CD14-positive monocyte (primary cell): ENCODE measurements at regions not wholly inside any gene's neighbourhood (a gene's known extent, or its start where the extent isn't known, plus 50 kb on each side); places are given as distances from the start of the nearest gene placed in this dataset.

Experiments
- DNase-seq, 3 donors: peaks; one replicate each; pipeline ENCODE4 v3.0.0-alpha.2; 2011 to 2022
- H2AFZ ChIP-seq: 2 replicates; pipeline ENCODE4 v1.6.0; 2012; ENCODE audit warnings: mild to moderate bottlenecking, low read depth, low read length, inconsistent platforms; ENCODE audit not compliant: insufficient read depth, poor library complexity, severe bottlenecking
- H3K27ac ChIP-seq, 2 donors: 1 replicate in 1 of 2; 2 replicates in 1 of 2; pipeline ENCODE4 v1.5.1; 2012 to 2013; ENCODE audit warnings: low read length in 2 of 2, control low read depth in 1 of 2, inconsistent platforms in 1 of 2, low read depth in 1 of 2, mild to moderate bottlenecking in 1 of 2
- H3K27me3 ChIP-seq, 2 donors: one replicate each; pipeline versions ENCODE4 v1.6.0 to v1.6.1; 2011 to 2013; ENCODE audit warnings: low read length in 2 of 2; ENCODE audit not compliant: control insufficient read depth in 2 of 2, insufficient read depth in 2 of 2
- H3K36me3 ChIP-seq, 2 donors: replicated peaks in 1 of 2; 1 replicate in 1 of 2; 2 replicates in 1 of 2; pipeline versions ENCODE4 v1.5.1 to v1.6.1; 2012 to 2013; ENCODE audit warnings: low read length in 2 of 2, control low read depth in 1 of 2, inconsistent platforms in 1 of 2, mild to moderate bottlenecking in 1 of 2; ENCODE audit not compliant: insufficient read depth in 2 of 2, control insufficient read depth in 1 of 2
- H3K4me1 ChIP-seq, 2 donors: 1 replicate in 1 of 2; 2 replicates in 1 of 2; pipeline versions ENCODE4 v1.5.1 to v1.6.1; 2012 to 2013; ENCODE audit warnings: low read length in 2 of 2, control low read depth in 1 of 2, inconsistent platforms in 1 of 2, mild to moderate bottlenecking in 1 of 2, moderate library complexity in 1 of 2; ENCODE audit not compliant: insufficient read depth in 2 of 2, control insufficient read depth in 1 of 2
- H3K4me2 ChIP-seq: replicated peaks from 2 replicates; pipeline ENCODE3; 2012; ENCODE audit warnings: low read length, moderate library complexity, mild to moderate bottlenecking; ENCODE audit not compliant: poor library complexity, severe bottlenecking; ENCODE audit errors: extremely low read depth
- H3K4me3 ChIP-seq, 3 experiments: fragments of 200-600 bp in 1 of 3; sonication (generic) in 1 of 3; replicated peaks in 1 of 3; 1 replicate in 2 of 3; 2 replicates in 1 of 3; pipeline ENCODE4 v1.5.1; 2011 to 2013; ENCODE audit warnings: low read length in 3 of 3, mild to moderate bottlenecking in 3 of 3, control low read depth in 2 of 3, low read depth in 2 of 3, inconsistent platforms in 1 of 3, moderate library complexity in 1 of 3
- H3K79me2 ChIP-seq: 2 replicates; pipeline ENCODE4 v1.6.0; 2012; ENCODE audit warnings: mild to moderate bottlenecking, control low read depth, inconsistent platforms, low read length, moderate library complexity; ENCODE audit not compliant: insufficient read depth
- H3K9ac ChIP-seq: 2 replicates; pipeline ENCODE4 v1.6.0; 2017; ENCODE audit warnings: low read length, mild to moderate bottlenecking; ENCODE audit not compliant: insufficient read depth, poor library complexity, severe bottlenecking
- H3K9me3 ChIP-seq, 2 donors: replicated peaks in 1 of 2; 1 replicate in 1 of 2; 2 replicates in 1 of 2; pipeline versions ENCODE4 v1.5.1 to v1.6.1; 2012 to 2013; ENCODE audit warnings: low read length in 2 of 2, control low read depth in 1 of 2; ENCODE audit not compliant: control insufficient read depth in 1 of 2, insufficient read depth in 1 of 2
- H4K20me1 ChIP-seq: 2 replicates; pipeline ENCODE4 v1.6.0; 2012; ENCODE audit warnings: mild to moderate bottlenecking, low read length, control low read depth, moderate library complexity; ENCODE audit not compliant: insufficient read depth
- H3K27ac Mint-ChIP-seq, 7 donors: one replicate each; pipeline ENCODE4 v1.8.0; 2020; ENCODE audit warnings: mild to moderate bottlenecking in 7 of 7, mixed read lengths in 7 of 7, moderate library complexity in 6 of 7, inconsistent platforms in 2 of 7
- H3K27me3 Mint-ChIP-seq, 3 donors: one replicate each; pipeline ENCODE4 v1.8.0; 2021 to 2022; ENCODE audit warnings: low read depth in 3 of 3, mild to moderate bottlenecking in 3 of 3, mixed read lengths in 3 of 3, moderate library complexity in 3 of 3, inconsistent platforms in 1 of 3
- H3K36me3 Mint-ChIP-seq, 2 donors: one replicate each; pipeline ENCODE4 v1.8.0; 2020; ENCODE audit warnings: mixed read lengths in 2 of 2, inconsistent platforms in 1 of 2, mild to moderate bottlenecking in 1 of 2
- H3K4me1 Mint-ChIP-seq: one replicate; pipeline ENCODE4 v1.8.0; 2020; ENCODE audit warnings: mild to moderate bottlenecking, mixed read lengths
- H3K4me3 Mint-ChIP-seq, 2 donors: one replicate each; pipeline ENCODE4 v1.8.0; 2020; ENCODE audit warnings: mild to moderate bottlenecking in 2 of 2, mixed read lengths in 2 of 2, moderate library complexity in 1 of 2
- H3K9me3 Mint-ChIP-seq, 7 donors: one replicate each; pipeline ENCODE4 v1.8.0; 2020 to 2022; ENCODE audit warnings: mixed read lengths in 7 of 7, mild to moderate bottlenecking in 6 of 7, moderate library complexity in 6 of 7, inconsistent platforms in 2 of 7
- WGBS: methylation state at CpG from one replicate; pipeline ENCODE4 v1.1.5; 2013; ENCODE audit warnings: missing lambda C conversion rate; ENCODE audit not compliant: insufficient coverage; 5-methylcytosine and 5-hydroxymethylcytosine counted together
- intact Hi-C, 2 donors: fragments of 100-400 bp; cut with micrococcal nuclease; formaldehyde crosslinking; loops; one replicate each; pipeline versions ENCODE4 v1.15.0 to v1.15.1; 2023
- TF ChIP-seq, protein P1 (sequence below): fragments of 200-600 bp; IDR thresholded peaks from one replicate; pipeline ENCODE4 v1.8.0; 2022; ENCODE audit warnings: antibody characterized with exemption, mild to moderate bottlenecking

- Histone ChIP-seq H3K4me2 (no peak overlapping the region), H3K9ac (no peak overlapping the region), H3K4me3 (no peak overlapping the region), H3K4me1 (no peaks in the 10 kb centered on the region), H3K79me2 (no peaks in the 10 kb centered on the region), H4K20me1 (no peaks in the 10 kb centered on the region), H3K36me3 (no peaks in the 10 kb centered on the region), H3K27ac (no peak overlapping the region), H2AFZ (no peak overlapping the region), H3K27me3 (no peaks in the 10 kb centered on the region), H3K9me3 (no peaks in the 10 kb centered on the region)
- H3K4me1 Mint-ChIP-seq: no peaks in the 10 kb centered on the region
- peaks cover 0 to 1% (median 0%) of the 10 kb centered on the region in 3 donors for H3K27me3 Mint-ChIP-seq
- no peaks in the 10 kb centered on the region for H3K36me3 Mint-ChIP-seq
- intact Hi-C loops: no loop called here
- H3K9me3 Mint-ChIP-seq: peaks cover 0 to 3% (median 0%) of the 10 kb centered on the region in 7 donors
- no peak overlapping the region for H3K4me3 Mint-ChIP-seq
- H3K27ac Mint-ChIP-seq: no peak overlapping the region
- DNase-seq: no peak
- TF ChIP-seq, protein P1, sequence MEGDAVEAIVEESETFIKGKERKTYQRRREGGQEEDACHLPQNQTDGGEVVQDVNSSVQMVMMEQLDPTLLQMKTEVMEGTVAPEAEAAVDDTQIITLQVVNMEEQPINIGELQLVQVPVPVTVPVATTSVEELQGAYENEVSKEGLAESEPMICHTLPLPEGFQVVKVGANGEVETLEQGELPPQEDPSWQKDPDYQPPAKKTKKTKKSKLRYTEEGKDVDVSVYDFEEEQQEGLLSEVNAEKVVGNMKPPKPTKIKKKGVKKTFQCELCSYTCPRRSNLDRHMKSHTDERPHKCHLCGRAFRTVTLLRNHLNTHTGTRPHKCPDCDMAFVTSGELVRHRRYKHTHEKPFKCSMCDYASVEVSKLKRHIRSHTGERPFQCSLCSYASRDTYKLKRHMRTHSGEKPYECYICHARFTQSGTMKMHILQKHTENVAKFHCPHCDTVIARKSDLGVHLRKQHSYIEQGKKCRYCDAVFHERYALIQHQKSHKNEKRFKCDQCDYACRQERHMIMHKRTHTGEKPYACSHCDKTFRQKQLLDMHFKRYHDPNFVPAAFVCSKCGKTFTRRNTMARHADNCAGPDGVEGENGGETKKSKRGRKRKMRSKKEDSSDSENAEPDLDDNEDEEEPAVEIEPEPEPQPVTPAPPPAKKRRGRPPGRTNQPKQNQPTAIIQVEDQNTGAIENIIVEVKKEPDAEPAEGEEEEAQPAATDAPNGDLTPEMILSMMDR: no peak
Observed at GRCh38 chr18:60162388-60162787, 210.2 kb downstream of the MC4R start.

GRCh38 chr18:60157810-60158209 is 214.8 kb downstream of the MC4R start:
- no CpG with 5 or more reads among the region's 3 CpGs for whole genome bisulfite sequencing

More at GRCh38 chr18:60157810-60158209, 214.8 kb downstream of the MC4R start:
- Histone ChIP-seq H3K79me2 (no peaks in the 10 kb centered on the region), H2AFZ (no peak overlapping the region), H3K27ac (no peak overlapping the region), H3K9ac (no peak overlapping the region), H3K36me3 (no peaks in the 10 kb centered on the region), H3K4me2 (no peak overlapping the region), H3K27me3 (no peaks in the 10 kb centered on the region), H4K20me1 (no peaks in the 10 kb centered on the region), H3K4me1 (no peaks in the 10 kb centered on the region), H3K4me3 (no peak overlapping the region), H3K9me3 (no peaks in the 10 kb centered on the region)
- DNase-seq: no peak
- no peak overlapping the region for H3K4me3 Mint-ChIP-seq
- TF ChIP-seq, protein P1: no peak
- no peaks in the 10 kb centered on the region for H3K9me3 Mint-ChIP-seq
- H3K27me3 Mint-ChIP-seq: no peaks in the 10 kb centered on the region
- H3K4me1 Mint-ChIP-seq: no peaks in the 10 kb centered on the region
- intact Hi-C loops: no loop called here
- H3K36me3 Mint-ChIP-seq: no peaks in the 10 kb centered on the region
- no peak overlapping the region for H3K27ac Mint-ChIP-seq
